ENCODE measurements at regions not wholly inside any gene's neighbourhood (a gene's known extent, or its start where the extent isn't known, plus 50 kb on each side); places are given as distances from the start of the nearest gene placed in this dataset.

DNA sequence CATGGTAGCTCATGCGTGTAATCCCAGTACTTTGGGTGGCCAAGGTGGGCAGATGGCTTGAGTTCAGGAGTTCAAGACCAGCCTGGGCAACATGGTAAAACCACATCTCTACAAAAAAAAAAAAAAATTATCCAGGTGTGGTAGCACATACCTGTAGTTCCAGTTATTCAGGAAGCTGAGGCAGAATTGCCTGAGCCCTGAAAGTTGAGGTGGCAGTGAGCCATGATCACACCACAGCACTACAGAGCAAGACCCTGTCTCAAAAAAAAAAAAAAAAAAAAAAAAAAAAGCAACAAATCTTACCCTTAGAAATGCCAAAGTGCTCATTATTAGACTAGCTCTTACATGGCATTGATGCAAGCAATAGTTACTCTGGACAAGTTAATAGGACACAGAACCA lies 724.9 kb downstream of the MAT2B start:
- TF ChIP-seq, protein P1, sequence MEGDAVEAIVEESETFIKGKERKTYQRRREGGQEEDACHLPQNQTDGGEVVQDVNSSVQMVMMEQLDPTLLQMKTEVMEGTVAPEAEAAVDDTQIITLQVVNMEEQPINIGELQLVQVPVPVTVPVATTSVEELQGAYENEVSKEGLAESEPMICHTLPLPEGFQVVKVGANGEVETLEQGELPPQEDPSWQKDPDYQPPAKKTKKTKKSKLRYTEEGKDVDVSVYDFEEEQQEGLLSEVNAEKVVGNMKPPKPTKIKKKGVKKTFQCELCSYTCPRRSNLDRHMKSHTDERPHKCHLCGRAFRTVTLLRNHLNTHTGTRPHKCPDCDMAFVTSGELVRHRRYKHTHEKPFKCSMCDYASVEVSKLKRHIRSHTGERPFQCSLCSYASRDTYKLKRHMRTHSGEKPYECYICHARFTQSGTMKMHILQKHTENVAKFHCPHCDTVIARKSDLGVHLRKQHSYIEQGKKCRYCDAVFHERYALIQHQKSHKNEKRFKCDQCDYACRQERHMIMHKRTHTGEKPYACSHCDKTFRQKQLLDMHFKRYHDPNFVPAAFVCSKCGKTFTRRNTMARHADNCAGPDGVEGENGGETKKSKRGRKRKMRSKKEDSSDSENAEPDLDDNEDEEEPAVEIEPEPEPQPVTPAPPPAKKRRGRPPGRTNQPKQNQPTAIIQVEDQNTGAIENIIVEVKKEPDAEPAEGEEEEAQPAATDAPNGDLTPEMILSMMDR (IDR thresholded peaks at IDR 0.05) = no peak
- no peak for TF ChIP-seq POLR2AphosphoS5 (IDR thresholded peaks at IDR 0.05)

All from transverse colon (tissue), 4 donors.